Vagina (tissue), 2 donors: ENCODE measurements at regions not wholly inside any gene's neighbourhood (a gene's known extent, or its start where the extent isn't known, plus 50 kb on each side); places are given as distances from the start of the nearest gene placed in this dataset.

Source experiments
- CTCF ChIP-seq, 3 experiments: fragments of 450-650 bp in 2 of 3; fragments of 200-600 bp in 1 of 3; sonication (generic) in 1 of 3; IDR thresholded peaks; one replicate each; pipeline ENCODE4 v1.5.1; 2017 to 2019; ENCODE audit warnings: antibody characterized with exemption in 3 of 3, mild to moderate bottlenecking in 2 of 3, moderate library complexity in 2 of 3
- POLR2A ChIP-seq, 2 donors: fragments of 450-650 bp; IDR thresholded peaks; one replicate each; pipeline ENCODE4 v1.6.1; 2017; ENCODE audit warnings: antibody characterized with exemption in 2 of 2, mild to moderate bottlenecking in 2 of 2, moderate library complexity in 2 of 2
- POLR2AphosphoS5 ChIP-seq, 2 donors: sonication (generic); formaldehyde crosslinking; IDR thresholded peaks; one replicate each; pipeline ENCODE4 v1.9.0; 2017; ENCODE audit warnings: antibody characterized with exemption in 2 of 2, mild to moderate bottlenecking in 2 of 2, low read depth in 1 of 2; ENCODE audit not compliant: insufficient read depth in 1 of 2

GRCh38 chr6:98179606-98180005 lies 654.8 kb upstream of the POU3F2 start:
- TF ChIP-seq CTCF (IDR thresholded peaks at IDR 0.05), result no peak
- TF ChIP-seq POLR2A (IDR thresholded peaks at IDR 0.05), result no peak
- TF ChIP-seq POLR2AphosphoS5 (IDR thresholded peaks at IDR 0.05; ENCODE audit: insufficient read depth in 1 of 2, low read depth in 1 of 2), result no peak
